Pulmonary artery endothelial cell (primary cell): ENCODE measurements at regions not wholly inside any gene's neighbourhood (a gene's known extent, or its start where the extent isn't known, plus 50 kb on each side); places are given as distances from the start of the nearest gene placed in this dataset.

Source experiments
- DNase-seq: peaks from one replicate; pipeline ENCODE4 v3.0.0-alpha.2; 2011; ENCODE audit warnings: low read depth, low spot score

- DNase-seq = no peak
Observed at GRCh38 chr12:125487336-125487735, 422.1 kb downstream of the AACS start.

DNA sequence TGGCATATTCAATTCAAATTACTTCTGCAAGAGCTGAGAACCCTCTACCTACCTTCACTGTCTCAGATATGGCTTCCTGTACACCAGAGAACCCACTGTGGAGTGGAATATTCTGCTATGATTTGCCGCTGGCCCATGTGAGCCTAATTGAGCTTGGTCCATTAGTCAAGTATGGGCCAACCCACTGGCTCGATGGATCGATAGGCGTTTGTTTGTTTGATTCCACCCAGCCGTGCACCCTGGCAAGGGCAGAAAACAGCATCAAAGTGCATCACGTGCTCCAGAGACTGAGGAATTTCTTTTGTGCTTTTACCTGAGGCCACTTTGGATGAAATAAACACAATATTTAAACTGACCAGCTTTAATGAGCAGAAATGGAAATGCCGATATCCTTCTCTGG, 426.3 kb downstream of the AACS start:
- no peak for DNase-seq

- DNase-seq = no peak
Observed at GRCh38 chr12:125492354-125493270, 427.4 kb downstream of the AACS start.

GRCh38 chr12:125493704-125494308, 428.6 kb downstream of the AACS start:
- DNase-seq = no peak

DNA sequence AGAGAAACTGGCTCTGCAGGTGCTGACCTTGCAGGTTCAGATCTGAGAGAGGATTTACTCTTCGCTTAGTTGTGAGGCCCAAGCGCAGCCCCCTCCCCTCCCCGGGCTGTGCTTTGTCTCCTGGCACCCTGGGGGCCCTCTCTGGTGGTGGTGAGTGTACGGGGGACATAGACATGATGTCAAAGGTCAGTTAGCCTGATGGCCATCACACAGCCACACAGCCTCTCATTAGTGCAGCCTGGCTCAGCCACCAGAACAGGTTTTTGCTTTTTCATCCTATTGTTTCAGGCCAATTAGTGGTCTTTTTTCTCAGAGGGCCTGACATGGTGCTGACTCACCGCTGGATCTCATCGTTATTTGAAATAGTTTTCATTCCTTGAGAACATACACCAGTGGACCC, 437.9 kb downstream of the AACS start:
- no peak for DNase-seq

- no peak for DNase-seq
Observed at GRCh38 chr12:125509195-125509594, 444.0 kb downstream of the AACS start.

DNA sequence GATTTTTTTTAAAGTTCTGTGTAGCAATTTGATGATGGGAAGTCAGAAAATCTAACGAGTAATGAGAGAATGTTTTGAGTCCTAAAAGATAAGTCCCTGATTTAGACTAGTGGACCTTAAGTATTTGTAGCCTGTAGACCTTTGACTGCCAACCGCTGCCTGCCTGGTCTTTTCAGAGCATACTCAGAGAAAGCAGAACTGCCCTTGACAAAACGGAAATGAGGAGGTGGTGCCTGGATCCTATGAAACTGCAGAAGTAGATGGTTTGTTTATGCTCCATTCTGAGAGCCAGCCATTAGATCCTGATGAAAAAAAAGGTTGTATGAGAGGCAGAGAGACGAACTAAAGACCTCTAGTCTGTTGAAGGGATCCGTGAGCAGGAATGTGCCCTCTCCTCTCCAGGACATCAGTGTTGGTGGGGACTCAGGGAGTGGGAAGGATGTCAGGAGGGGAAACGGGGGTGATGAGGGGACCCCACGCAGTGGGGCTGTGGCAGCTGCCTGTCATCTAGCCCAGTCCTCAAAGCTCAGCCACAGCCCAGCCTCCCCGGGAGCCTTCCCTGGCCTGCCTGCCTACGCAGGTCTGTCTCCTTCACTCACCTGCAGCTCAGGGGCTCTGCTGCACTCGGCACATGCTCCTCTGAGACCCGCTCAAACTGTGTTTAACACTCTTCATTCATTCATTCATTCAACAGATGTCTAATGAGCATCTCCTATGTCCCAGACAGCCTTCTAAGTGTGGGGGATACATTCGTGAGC, 447.5 kb downstream of the AACS start:
- DNase-seq = no peak

- DNase-seq = no peak
Observed at GRCh38 chr12:125515887-125516286, 450.7 kb downstream of the AACS start.

DNA sequence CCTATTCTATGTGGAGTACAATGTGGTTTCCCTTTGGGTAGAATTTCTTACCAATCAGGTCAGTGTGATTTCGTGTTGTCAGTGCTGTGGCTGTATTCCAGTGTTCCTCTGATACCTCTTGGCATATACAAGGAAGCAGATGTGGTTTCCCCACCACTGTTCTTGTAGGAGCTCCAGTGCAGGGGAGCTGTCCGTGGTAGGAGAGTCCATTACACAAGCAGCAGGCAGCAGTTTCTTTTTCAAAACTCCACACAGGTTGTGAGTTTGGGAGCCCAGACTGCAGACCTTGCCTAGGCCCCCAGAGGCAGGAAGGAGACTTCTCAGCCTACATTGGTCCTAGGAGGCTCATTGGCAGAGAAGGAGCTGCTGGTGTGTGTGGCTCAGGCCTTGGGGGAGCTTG, 452.8 kb downstream of the AACS start:
- no peak for DNase-seq

- DNase-seq = no peak
Observed at GRCh38 chr12:125519026-125519651, 453.9 kb downstream of the AACS start.

DNA sequence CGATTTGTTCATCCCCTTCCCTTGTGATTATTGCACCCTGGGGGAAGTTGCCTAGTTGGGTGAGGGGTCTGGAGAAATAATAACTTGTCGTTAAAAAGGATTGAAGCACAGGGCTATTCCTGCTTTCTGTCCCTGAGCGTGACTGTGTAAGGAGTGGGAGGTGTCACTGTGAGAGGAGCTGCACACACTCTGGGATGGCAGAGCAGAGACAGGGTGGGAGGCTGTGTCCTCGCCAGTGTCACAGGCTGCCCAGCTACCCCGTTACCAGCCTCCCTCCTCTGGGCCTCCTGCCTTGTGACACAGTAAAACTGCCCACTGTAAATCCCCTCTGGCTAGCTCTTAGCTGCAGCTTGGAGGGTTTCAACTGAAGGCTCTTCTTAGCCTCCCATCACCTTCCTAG, 460.6 kb downstream of the AACS start:
- no peak for DNase-seq

GRCh38 chr12:125528281-125528680, 463.0 kb downstream of the AACS start:
- DNase-seq = no peak

DNA sequence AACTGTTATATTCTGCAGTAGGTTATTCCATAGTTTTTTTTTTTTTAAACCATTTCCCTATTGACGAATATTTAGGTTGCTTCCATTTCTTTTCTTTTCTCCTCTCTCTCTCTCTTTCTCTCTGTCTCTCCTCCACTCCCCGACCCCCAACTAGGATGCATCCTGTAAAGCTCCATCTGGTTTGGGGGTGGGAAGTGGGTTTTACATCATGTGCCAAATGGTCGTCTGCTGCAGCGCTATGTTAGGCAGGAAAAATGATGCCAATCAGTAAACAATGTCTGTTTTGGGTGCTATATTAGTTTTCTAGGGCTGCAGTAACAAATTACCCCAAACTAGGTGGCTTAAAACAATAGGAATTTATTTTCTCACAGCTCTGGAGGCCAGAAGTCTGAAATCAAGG, 465.0 kb downstream of the AACS start:
- no peak for DNase-seq

DNA sequence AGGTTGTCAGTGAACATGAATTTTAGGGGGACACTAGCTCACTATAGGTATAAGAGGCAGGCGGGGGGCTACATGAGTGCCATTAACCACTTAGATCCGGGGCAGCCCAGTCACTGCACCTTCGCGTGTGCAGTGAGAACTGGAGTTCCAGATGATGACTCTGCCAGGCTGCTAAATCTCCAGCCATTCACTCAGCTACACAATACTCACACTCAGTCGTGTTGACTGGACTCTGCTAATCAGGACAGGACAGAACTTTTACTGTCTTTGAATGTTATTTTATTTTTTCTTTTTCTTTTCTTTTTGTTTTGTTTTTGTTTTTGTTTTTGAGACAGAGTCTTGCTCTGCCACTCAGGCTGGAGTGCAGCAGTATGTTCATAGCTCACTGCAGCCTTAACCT, 465.6 kb downstream of the AACS start:
- DNase-seq = no peak

DNA sequence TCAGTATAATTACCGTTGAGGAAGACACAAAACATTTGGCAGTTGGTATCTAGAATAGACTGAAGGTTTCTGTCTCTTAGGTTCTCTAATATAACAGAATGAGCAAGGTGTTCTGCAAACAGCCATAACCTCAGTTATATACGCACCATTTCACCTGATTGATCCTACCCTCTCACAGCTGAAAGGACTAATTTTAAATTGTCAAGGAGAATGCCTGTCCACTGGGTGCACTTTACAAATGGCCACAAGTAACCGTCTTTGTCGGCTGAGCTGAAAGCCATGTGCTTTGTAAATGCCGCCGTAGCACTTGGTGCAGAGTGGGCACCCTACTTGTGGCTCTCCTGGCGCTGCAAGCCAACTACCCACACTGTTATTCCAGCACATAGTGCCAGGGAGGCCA, 466.3 kb downstream of the AACS start:
- no peak for DNase-seq

GRCh38 chr12:125533434-125534029, 468.3 kb downstream of the AACS start:
- no peak for DNase-seq

DNA sequence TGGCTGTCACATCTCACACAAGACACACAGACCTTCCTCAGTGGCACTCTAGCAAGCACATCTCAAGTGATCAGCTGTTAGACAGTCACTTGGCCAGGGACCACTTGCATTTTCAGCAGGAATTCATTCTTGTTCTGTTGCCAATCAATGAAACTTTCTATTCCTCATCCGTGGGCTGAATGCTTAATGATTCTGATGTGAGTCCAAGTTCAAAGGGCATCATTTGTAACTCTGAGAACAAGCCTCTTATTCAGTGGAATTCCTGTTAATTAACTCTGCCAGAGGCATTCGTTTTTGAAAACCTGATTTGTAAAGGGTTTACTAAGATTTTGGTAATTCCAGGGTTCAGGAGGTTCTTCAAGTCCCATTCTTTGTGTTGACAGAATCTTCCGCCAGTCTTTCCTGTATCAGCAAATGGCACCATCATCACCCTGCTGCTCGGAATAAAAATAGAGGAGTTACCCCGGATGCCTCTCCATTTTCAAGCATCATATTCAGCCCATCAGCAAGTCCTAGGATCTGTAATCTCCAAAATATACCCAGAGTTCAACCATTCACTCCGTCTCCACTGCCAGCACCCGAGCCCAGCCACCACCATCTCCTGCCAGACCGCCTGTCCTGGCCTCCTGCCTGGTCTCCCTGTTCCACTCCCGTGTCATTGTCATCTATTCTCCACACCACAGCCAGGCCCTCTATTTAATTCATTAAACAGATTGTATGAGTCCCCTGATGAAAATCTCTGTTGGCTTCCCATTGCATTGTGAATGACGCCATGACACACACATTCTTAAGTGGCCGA, 473.4 kb downstream of the AACS start:
- DNase-seq = no peak

- DNase-seq = no peak
Observed at GRCh38 chr12:125540580-125541204, 475.5 kb downstream of the AACS start.

GRCh38 chr12:125544960-125545359, 479.7 kb downstream of the AACS start:
- DNase-seq = no peak

GRCh38 chr12:125549171-125549570, 483.9 kb downstream of the AACS start:
- no peak for DNase-seq
